NCI-H748 (cell line): ENCODE measurements at regions not wholly inside any gene's neighbourhood (a gene's known extent, or its start where the extent isn't known, plus 50 kb on each side); places are given as distances from the start of the nearest gene placed in this dataset.
"Not testable (repeated sequence)": the region's sequence is repeated elsewhere in the genome, so short reads cannot be mapped to it uniquely, and the experiment has no call there.

Experiments
- DNase-seq: peaks from one replicate; lab custom pipeline; 2025; ENCODE audit not compliant: unreplicated experiment; lab: John Stamatoyannopoulos, UW

DNA sequence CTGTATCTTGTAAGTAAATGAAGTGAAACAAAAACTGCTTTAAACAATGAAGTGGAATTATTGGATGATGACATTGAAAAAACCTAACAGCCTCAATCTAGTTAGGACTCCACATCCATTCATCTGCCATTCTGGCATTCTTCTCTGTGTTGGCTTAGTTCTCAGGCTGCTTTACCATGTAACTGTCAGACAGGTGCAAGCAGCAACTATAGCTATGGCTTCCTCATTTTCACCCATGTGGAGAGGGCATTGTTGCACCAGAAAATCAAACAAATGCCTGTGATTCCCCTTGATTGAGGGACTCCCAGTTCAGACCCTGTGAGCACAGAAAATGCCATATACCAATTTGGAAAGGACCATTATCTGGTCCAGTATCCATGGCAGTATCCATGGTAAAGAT lies 129.5 kb upstream of the NYAP2 start:
- DNase-seq, result peak; percentile 69

- no peak for DNase-seq
Measured at GRCh38 chr2:225254363-225254762, 145.1 kb upstream of the NYAP2 start.

GRCh38 chr2:225244933-225245332 lies 154.6 kb upstream of the NYAP2 start:
- DNase-seq, result no peak

- DNase-seq, result no peak
Measured at GRCh38 chr2:225236769-225237323, 162.7 kb upstream of the NYAP2 start.

DNA sequence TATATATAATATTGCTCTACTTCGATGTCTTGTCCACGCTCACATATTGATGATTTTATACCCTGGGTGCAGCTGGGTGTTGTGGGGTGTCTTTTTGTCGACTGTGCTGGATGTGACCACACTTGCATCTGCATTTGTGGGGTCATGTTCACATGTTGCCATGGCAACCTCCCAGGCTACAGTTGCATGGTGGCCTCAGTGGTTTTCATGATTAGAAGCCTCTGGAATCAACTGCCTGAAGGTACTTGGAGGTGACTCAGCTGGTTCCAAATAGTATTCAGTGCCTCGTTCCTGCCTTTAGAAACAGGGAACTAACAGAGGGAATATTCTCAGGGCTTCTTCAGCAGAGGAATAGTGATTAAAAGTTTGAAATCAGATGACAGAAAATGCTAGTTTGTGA lies 166.3 kb upstream of the NYAP2 start:
- no peak for DNase-seq

DNA sequence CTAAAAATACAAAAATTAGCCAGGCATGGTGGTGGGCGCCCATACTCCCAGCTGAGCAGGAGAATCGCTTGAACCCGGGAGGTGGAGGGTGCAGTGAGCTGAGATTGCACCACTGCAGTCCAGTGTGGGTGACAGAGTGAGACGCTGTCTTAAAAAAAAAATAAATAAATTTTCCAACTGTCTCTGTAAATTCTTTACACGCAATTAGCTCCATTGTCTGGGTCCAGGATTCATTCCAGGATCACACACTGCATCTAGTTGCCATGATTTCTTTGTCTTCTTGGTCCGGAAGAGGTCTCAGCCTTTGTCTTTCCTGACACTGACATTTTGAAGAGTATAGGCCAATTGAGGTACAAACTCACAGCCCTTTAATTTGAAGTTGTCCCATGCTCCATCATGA lies 167.6 kb upstream of the NYAP2 start:
- DNase-seq, result no peak

- DNase-seq, result not testable (repeated sequence)
Measured at GRCh38 chr2:225229346-225229745, 170.2 kb upstream of the NYAP2 start.

- no peak for DNase-seq
Measured at GRCh38 chr2:225226441-225226840, 173.1 kb upstream of the NYAP2 start.

GRCh38 chr2:225223301-225223700 lies 176.2 kb upstream of the NYAP2 start:
- no peak for DNase-seq

- DNase-seq, result no peak
Measured at GRCh38 chr2:225207471-225207870, 165.2 kb upstream of the DOCK10 start.

DNA sequence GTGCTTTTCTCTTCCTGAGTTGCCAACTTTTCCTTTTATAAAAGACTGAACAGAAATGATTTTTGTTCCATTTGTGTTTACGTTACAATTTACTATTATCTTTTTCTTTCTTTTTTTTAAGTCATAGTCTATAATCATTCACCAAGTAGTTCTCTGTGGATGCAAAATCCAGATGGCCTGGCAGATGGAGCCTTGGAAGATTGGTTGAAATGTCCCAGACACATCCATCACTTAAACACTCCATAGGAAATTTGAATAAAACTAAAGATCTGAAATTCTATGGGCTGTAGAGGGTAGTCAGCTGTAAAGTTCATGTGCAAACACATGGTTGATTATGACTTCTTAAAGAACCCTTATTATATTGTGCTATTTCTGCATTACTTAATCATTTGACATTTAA lies 164.8 kb upstream of the DOCK10 start:
- no peak for DNase-seq

DNA sequence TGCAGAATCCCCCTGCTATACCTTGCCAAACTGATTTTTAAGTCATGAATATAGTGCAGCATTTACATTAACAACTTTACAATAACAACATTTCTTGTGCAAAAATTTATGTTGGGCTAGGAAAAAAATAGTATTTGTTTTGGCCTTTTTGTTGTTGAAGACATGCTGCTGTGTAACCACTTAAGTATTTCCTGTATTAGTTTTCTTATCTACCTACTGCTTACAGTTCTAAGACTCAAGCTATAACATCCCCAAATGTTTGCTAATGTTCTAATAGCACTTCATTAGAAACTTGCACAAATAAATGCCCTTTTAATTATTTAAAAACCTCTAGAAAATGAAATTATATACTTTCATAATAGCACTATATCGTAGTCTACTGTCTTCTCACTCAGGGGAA lies 154.3 kb upstream of the DOCK10 start:
- no peak for DNase-seq

DNA sequence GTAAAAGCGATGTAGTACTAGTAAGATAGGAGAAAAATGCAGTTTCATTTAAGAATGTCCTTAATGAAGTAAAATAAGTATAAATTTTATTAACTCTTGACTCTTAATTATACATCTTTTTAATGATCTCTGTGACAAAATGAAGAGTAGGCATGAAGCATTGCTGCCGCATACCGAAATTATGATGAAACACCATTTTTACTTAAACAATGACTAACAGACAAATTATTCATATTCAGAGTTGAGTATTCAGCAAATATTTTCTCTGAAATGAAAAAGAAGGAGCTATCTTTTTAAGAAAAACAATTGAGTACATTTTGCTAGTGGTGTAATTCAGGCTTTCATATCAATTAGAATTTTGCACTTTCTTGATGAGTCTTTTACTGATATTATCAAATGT lies 150.6 kb upstream of the DOCK10 start:
- no peak for DNase-seq

DNA sequence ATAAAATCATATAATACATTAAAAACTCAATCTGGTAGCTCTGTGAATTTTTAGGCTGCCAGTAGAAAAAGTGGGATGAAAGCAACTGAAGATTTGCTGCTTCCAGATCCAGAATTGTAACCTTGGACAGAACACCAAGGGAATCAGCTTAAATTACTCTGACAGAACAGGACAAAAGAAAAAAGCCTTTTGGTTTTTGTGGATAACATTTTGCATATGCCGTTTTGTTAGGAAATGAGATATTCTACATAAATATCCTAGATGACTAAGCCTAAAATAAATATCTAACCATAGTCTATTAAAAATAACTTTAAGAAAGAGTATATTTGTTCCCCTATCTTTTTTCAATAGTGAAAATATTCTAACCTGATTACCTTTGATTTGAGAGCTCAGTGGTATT lies 148.7 kb upstream of the DOCK10 start:
- no peak for DNase-seq

DNA sequence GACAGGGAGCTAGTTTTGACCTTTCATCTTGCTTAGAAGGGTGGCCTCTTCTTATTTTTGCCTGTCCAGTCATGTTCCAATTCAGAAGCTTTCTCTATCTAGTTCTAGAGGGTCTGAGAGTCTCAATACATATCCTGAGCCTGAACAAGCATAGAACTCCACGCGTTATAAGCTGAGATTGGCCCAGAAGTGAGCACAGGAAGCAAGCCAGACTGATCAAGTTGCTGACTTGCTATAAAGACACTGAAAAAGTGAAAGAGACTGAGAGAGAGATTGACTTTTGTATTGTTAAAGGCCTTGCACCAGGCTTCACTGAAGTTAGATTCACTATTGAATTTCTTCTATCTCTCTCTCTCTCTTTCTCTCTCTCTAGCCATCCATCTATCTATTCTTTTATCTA lies 142.7 kb upstream of the DOCK10 start:
- no peak for DNase-seq

DNA sequence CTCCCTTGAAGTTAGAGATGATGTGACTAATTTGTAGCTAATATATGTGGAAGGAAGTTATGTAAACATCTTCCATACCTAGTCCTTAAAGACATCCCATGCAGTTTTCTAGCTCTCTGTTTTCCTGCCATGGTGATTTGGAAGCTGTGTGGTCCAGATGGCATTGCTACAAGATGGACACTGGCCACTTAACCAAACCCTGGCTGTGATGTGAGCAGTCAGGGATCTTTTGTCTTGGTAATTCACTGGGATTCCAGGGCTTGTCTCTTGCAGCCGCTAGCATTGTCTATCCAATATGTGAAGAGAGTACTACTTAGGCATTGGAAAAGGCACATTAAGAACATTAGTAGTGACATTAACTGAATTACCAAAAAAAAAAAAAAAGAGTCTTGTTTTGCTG lies 139.9 kb upstream of the DOCK10 start:
- no peak for DNase-seq

GRCh38 chr2:225177098-225177497 lies 134.8 kb upstream of the DOCK10 start:
- no peak for DNase-seq

DNA sequence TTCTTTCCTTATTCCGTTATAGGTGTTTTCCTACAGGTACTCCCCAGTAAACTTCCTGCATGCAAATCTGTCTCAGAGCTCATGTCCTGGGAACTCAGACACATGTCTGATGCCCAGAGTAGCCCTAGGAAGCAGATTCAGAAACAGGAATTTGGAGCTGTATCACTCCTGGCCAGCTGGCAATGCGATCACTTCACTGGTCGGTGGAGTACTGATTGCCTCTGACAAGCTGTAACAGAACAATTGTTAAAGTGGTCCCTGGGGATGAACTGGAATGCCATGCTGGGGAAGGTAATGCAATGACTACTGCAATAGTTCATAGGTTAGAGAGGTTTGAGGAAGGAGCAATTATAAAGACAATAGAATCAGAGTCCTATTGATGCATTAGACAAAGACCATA lies 131.6 kb upstream of the DOCK10 start:
- DNase-seq, result peak; percentile 93

DNA sequence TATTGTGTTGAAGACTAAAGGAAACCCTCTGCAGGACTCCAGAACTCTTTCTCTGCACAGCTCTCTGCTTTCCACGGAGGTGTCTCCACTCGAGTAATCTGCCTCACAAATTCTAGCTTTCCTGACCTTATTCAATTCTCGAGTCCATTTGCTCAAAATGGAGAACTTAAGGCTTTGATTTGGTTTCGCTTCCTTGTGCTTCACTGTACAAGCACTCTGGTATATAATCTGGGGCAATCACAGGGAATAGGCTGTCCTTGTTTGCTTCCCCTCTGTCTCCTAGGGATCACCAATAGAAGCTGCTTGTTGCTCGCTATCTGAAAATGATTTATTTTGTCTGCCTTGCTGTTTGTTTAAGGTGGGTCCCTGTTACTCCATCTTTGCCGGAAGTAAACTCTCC lies 129.1 kb upstream of the DOCK10 start:
- DNase-seq, result peak; percentile 86

DNA sequence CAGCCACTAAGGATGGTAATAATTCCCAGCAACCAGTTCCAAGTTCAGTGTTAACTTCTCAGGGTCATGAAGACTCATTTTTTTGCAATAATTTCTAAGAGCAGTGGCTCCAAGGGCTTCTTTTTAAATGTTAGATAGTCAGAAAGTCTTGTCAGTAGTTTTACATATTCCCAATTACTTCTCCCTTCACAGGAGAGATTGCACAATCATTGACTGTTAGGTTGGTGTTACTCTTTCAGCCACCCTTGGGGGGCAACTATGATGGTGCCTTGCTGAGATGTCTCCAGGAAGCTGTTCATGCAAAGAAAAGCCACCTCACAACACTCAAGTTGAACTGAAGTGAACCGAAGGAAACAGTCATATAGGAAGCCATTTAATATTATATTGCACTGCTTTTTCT lies 127.9 kb upstream of the DOCK10 start:
- no peak for DNase-seq

DNA sequence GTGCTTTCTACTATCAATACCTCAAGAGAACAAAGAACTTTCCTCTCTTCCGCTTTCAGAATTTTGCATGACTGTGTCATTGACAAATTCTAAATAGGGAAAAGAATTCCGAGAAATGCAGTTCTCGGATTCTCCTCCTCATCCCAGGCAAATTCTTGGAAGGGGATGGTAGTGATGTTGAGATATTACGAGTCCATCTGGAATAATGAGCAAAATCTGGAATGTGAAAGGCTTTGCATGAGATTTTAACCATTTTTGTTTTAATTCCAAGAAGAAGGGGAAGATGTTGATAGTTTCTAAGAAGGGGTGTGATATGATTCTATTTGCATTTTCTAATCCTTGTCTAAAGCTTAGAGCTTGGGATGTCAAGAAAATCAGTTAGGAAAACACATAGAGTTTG lies 127.1 kb upstream of the DOCK10 start:
- DNase-seq, result no peak

- DNase-seq, result no peak
Measured at GRCh38 chr2:225165052-225165451, 122.8 kb upstream of the DOCK10 start.

GRCh38 chr2:225164401-225165050 lies 122.3 kb upstream of the DOCK10 start:
- DNase-seq, result no peak
